HepG2 (cell line): ENCODE measurements at regions not wholly inside any gene's neighbourhood (a gene's known extent, or its start where the extent isn't known, plus 50 kb on each side); places are given as distances from the start of the nearest gene placed in this dataset.

Experiments used
- ATAC-seq: fragments of 200-7000 bp; cut with Tn5 transposase; 3 replicates; pipeline ENCODE4 v1.9.1; 2020; ENCODE audit warnings: mild to moderate bottlenecking, moderate library complexity
- BruUV-seq: library from RNA; stranded (reverse); fragments of 400-500 nt; replicated peaks from 2 replicates; lab custom pipeline; 2021; lab: Mats Ljungman, UMichigan
- CTCF ChIA-PET: fragments of 300-600 bp; formaldehyde crosslinking; extraction: SDS; loops from one replicate; lab custom pipeline; 2021; ENCODE audit warnings: low total read pairs, inconsistent platforms, low intra/inter-chr PET ratio; lab: Yijun Ruan, JAX
- POLR2A ChIA-PET: fragments of 350-600 bp; sonication (Branson Sonifier 250); formaldehyde crosslinking; loops from one replicate; lab custom pipeline; 2020; ENCODE audit warnings: antibody characterized with exemption, inconsistent platforms; lab: Yijun Ruan, JAX
- DNase-seq: peaks from one replicate; pipeline ENCODE4 v3.0.0-alpha.2; 2015; ENCODE audit warnings: low spot score
- FAIRE-seq: peaks from 3 replicates; lab custom pipeline; 2011; peaks lifted over from hg19 to GRCh38; lab: Jason Lieb, UNC
- H2AFZ ChIP-seq: one replicate; pipeline ENCODE4 v1.6.1; 2011; ENCODE audit warnings: low read length, inconsistent platforms
- H3K27ac ChIP-seq: fragments of 300-600 bp; 3 replicates; pipeline ENCODE4 v1.8.0; 2011; ENCODE audit warnings: mixed run types, mild to moderate bottlenecking, mixed read lengths, low read length, inconsistent platforms; ENCODE audit not compliant: insufficient read depth; ENCODE audit errors: extremely low read length
- H3K27me3 ChIP-seq, 2 experiments: fragments of 200-600 bp in 1 of 2; 2 replicates in 1 of 2; 3 replicates in 1 of 2; pipeline versions ENCODE4 v1.6.0 to v1.8.0; 2011; ENCODE audit warnings: low read length in 2 of 2, mild to moderate bottlenecking in 2 of 2, moderate library complexity in 2 of 2, inconsistent platforms in 1 of 2; ENCODE audit not compliant: insufficient read depth in 2 of 2, control insufficient read depth in 1 of 2
- H3K36me3 ChIP-seq, 2 experiments: fragments of 200-600 bp in 1 of 2; replicated peaks in 1 of 2; 2 replicates in 1 of 2; 3 replicates in 1 of 2; pipeline versions ENCODE4 v1.5.1 to v1.8.0; 2011; ENCODE audit warnings: low read length in 2 of 2, inconsistent platforms in 1 of 2; ENCODE audit not compliant: insufficient read depth in 2 of 2, control insufficient read depth in 1 of 2
- H3K4me1 ChIP-seq: 2 replicates; pipeline ENCODE4 v1.5.1; 2012; ENCODE audit warnings: low read length, inconsistent platforms; ENCODE audit not compliant: insufficient read depth
- H3K4me2 ChIP-seq: 2 replicates; pipeline ENCODE4 v1.6.0; 2011; ENCODE audit warnings: low read depth, low read length, inconsistent platforms
- H3K4me3 ChIP-seq, 3 experiments: fragments of 200-600 bp in 1 of 3; sonication (generic), shearing (Covaris generic) in 1 of 3; replicated peaks in 1 of 3; 2 replicates each; pipeline ENCODE4 v1.5.1; 2011 to 2016; ENCODE audit warnings: low read length in 3 of 3, inconsistent platforms in 2 of 3, low read depth in 2 of 3, mild to moderate bottlenecking in 2 of 3, control low read depth in 1 of 3, mixed read lengths in 1 of 3; ENCODE audit not compliant: insufficient read depth in 1 of 3
- H3K79me2 ChIP-seq: one replicate; pipeline ENCODE4 v1.6.1; 2011; ENCODE audit warnings: low read length, inconsistent platforms; ENCODE audit not compliant: insufficient read depth
- H3K9ac ChIP-seq: 2 replicates; pipeline ENCODE4 v1.6.0; 2011; ENCODE audit warnings: mild to moderate bottlenecking, low read depth, low read length, inconsistent platforms; ENCODE audit not compliant: insufficient read depth
- H3K9me3 ChIP-seq: 2 replicates; pipeline ENCODE4 v1.5.1; 2012; ENCODE audit warnings: mild to moderate bottlenecking, low read length
- H4K20me1 ChIP-seq: 2 replicates; pipeline ENCODE4 v1.6.0; 2011; ENCODE audit warnings: inconsistent platforms, mild to moderate bottlenecking, low read length, moderate library complexity; ENCODE audit not compliant: insufficient read depth
- FOXM1 ChIP-seq: sonication (generic); formaldehyde crosslinking; IDR thresholded peaks from 2 replicates; pipeline ENCODE4 v1.5.0; 2020; ENCODE audit warnings: missing genetic modification reagents
- GPN1 ChIP-seq: sonication (generic); formaldehyde crosslinking; IDR thresholded peaks from 2 replicates; pipeline ENCODE4 v1.5.1; 2020; ENCODE audit warnings: missing genetic modification reagents, borderline replicate concordance
- HOXA3 ChIP-seq: sonication (generic); formaldehyde crosslinking; IDR thresholded peaks from 2 replicates; pipeline ENCODE4 v1.5.0; 2020; ENCODE audit warnings: missing genetic modification reagents
- LCORL ChIP-seq, 2 experiments: fragments of 450-650 bp in 1 of 2; sonication (generic) in 1 of 2; formaldehyde crosslinking in 1 of 2; IDR thresholded peaks; 2 replicates each; pipeline versions ENCODE4 v1.5.0 to v1.6.1; 2017 to 2020; ENCODE audit warnings: antibody characterized with exemption in 1 of 2, missing genetic modification reagents in 1 of 2
- MEF2D ChIP-seq: sonication (generic); formaldehyde crosslinking; IDR thresholded peaks from 2 replicates; pipeline ENCODE4 v1.5.1; 2020; ENCODE audit warnings: mild to moderate bottlenecking, missing genetic modification reagents
- PLRG1 ChIP-seq: fragments of 450-650 bp; conservative IDR thresholded peaks from 2 replicates; pipeline ENCODE4 v1.6.1; 2016
- PPARG ChIP-seq: conservative IDR thresholded peaks from 2 replicates; pipeline ENCODE4 v1.6.1; 2016; ENCODE audit warnings: missing biosample characterization, missing genetic modification reagents
- RFXAP ChIP-seq: sonication (generic); formaldehyde crosslinking; IDR thresholded peaks from 2 replicates; pipeline ENCODE4 v1.4.0; 2020; ENCODE audit warnings: missing genetic modification reagents, borderline replicate concordance
- SSRP1 ChIP-seq: IDR thresholded peaks from 2 replicates; pipeline ENCODE4 v1.6.1; 2016; ENCODE audit warnings: control low read depth
- XBP1 ChIP-seq: sonication (generic); formaldehyde crosslinking; IDR thresholded peaks from 2 replicates; pipeline ENCODE4 v1.5.0; 2020; ENCODE audit warnings: missing genetic modification reagents
- ZFP82 ChIP-seq: sonication (generic); formaldehyde crosslinking; IDR thresholded peaks from 2 replicates; pipeline ENCODE4 v1.5.1; 2020; ENCODE audit warnings: mild to moderate bottlenecking, missing genetic modification reagents, borderline replicate concordance
- ZNF235 ChIP-seq: sonication (generic); formaldehyde crosslinking; IDR thresholded peaks from 2 replicates; pipeline ENCODE4 v1.8.1; 2023; ENCODE audit warnings: mild to moderate bottlenecking, missing genetic modification reagents, borderline replicate concordance
- ZNF34 ChIP-seq: sonication (generic); formaldehyde crosslinking; IDR thresholded peaks from 2 replicates; pipeline ENCODE4 v1.4.0; 2020; ENCODE audit warnings: mild to moderate bottlenecking, missing genetic modification reagents, borderline replicate concordance
- ZNF572 ChIP-seq: sonication (generic); formaldehyde crosslinking; IDR thresholded peaks from 2 replicates; pipeline ENCODE4 v1.5.1; 2020; ENCODE audit warnings: mild to moderate bottlenecking, missing genetic modification reagents
- ZNF709 ChIP-seq: sonication (generic); formaldehyde crosslinking; IDR thresholded peaks from 2 replicates; pipeline ENCODE4 v1.5.0; 2020; ENCODE audit warnings: mild to moderate bottlenecking, missing genetic modification reagents
- ZSCAN20 ChIP-seq: sonication (generic); formaldehyde crosslinking; IDR thresholded peaks from 2 replicates; pipeline ENCODE4 v1.4.0; 2020; ENCODE audit warnings: missing genetic modification reagents, mild to moderate bottlenecking, borderline replicate concordance
- WGBS: methylation state at CpG from one replicate; pipeline ENCODE4 v1.1.6; 2017; ENCODE audit warnings: low lambda C conversion rate; 5-methylcytosine and 5-hydroxymethylcytosine counted together
- in situ Hi-C: cut with HindIII; loops from 2 replicates; pipeline ENCODE4 v1.10.0; 2017; ENCODE audit warnings: low pct_unique_long_range_greater_than_20kb; ENCODE audit not compliant: extremely low pct_ligation_motif_present
- intact Hi-C: fragments of 100-400 bp; cut with micrococcal nuclease; formaldehyde crosslinking; loops from one replicate; pipeline ENCODE4 v1.10.0; 2022; ENCODE audit not compliant: unreplicated experiment
- TF ChIP-seq, protein P1 (sequence below): sonication (generic); formaldehyde crosslinking; IDR thresholded peaks from 2 replicates; pipeline ENCODE4 v1.5.0; 2020; ENCODE audit warnings: missing genetic modification reagents, mild to moderate bottlenecking, borderline replicate concordance
- TF ChIP-seq, protein P2 (sequence below): sonication (generic); formaldehyde crosslinking; IDR thresholded peaks from 2 replicates; pipeline ENCODE4 v1.4.0; 2020; ENCODE audit warnings: mild to moderate bottlenecking, missing genetic modification reagents

DNA sequence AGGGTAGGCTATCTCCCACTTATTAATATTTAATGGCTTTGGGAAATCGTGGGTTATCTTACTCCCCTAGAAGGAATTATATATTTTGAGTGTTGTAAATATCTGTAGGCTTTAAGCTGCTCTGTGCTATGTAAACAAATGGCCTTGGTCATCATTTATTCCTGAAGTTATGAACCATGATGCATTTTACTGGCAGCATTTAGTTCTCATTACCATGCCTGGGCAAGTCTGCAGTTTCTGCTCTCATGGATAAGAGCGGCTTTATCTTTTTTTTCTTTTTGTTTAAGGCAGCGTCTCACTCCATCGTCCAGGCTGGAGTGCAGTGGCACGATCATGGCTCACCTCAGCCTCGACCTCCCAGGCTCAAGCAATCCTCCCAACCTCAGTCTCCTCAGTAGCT is 156.1 kb downstream of the IRS2 start:
- intact Hi-C loops: no loop called here
- Histone ChIP-seq H2AFZ (no peak overlapping the region), H3K4me3 (no peak overlapping the region), H3K4me2 (no peak overlapping the region), H3K9ac (no peak overlapping the region), H3K79me2 (no peaks in the 10 kb centered on the region), H3K9me3 (peaks cover 23% of the 10 kb centered on the region)
- POLR2A ChIA-PET: no interaction called here
- no TSS peak for BruUV-seq
- in situ Hi-C loops: no loop called here
- WGBS: 36% methylated on average over 6 of the region's 6 CpGs
- DNase-seq: no peak
- ATAC-seq: no peak
- TF ChIP-seq FOXM1 (CRISPR knock-in tag) (no peak), LCORL (IDR thresholded peaks at IDR 0.05) (no peak), LCORL (CRISPR knock-in tag; IDR thresholded peaks at IDR 0.05) (no peak), SSRP1 (CRISPR knock-in tag) (no peak), MEF2D (no peak), PLRG1 (no peak), ZNF572 (CRISPR knock-in tag) (no peak), XBP1 (CRISPR knock-in tag) (no peak), ZFP82 (no peak), HOXA3 (CRISPR knock-in tag) (no peak), ZNF709 (no peak)
- TF ChIP-seq, all 625 proteins: peak for 0
- Histone ChIP-seq H3K36me3 (no peaks in the 10 kb centered on the region), H3K27me3 (no peaks in the 10 kb centered on the region; a peak in 1 of 5 replicates), H3K27ac (no peak overlapping the region), H3K4me1 (no peaks in the 10 kb centered on the region), H4K20me1 (no peaks in the 10 kb centered on the region)
- CTCF ChIA-PET: no interaction called here
- no peak for FAIRE-seq

DNA sequence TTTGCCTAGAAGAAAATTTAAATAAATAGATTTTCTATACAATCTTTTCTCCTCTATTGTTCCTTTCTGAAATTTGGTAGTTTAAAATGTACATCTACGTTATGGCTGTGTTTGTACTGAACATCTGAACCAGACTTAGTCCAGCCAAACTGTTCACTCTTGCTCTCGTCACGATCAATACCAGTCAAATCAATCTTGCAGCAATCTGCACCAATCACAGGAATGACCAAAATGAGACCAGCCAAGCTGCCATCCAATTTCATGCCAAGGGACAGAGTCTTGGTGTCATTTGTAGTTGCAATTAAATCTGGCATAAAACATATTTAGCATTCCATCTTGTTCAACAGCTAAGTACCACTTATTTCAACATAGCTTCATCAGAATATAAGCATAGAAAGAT is 156.6 kb downstream of the IRS2 start:
- Histone ChIP-seq H2AFZ (no peak overlapping the region), H4K20me1 (no peaks in the 10 kb centered on the region), H3K9ac (no peak overlapping the region), H3K4me2 (no peak overlapping the region), H3K27ac (no peak overlapping the region), H3K9me3 (peaks cover 18% of the 10 kb centered on the region), H3K27me3 (no peaks in the 10 kb centered on the region; a peak in 1 of 5 replicates), H3K79me2 (no peaks in the 10 kb centered on the region), H3K4me1 (no peaks in the 10 kb centered on the region), H3K4me3 (no peak overlapping the region), H3K36me3 (no peaks in the 10 kb centered on the region)
- in situ Hi-C loops: no loop called here
- 1% methylated on average over 3 of the region's 3 CpGs for WGBS
- ATAC-seq (no peak), DNase-seq (no peak), FAIRE-seq (no peak)
- POLR2A ChIA-PET: no interaction called here
- no TSS peak for BruUV-seq
- intact Hi-C loops: no loop called here
- CTCF ChIA-PET: no interaction called here
- TF ChIP-seq PPARG (CRISPR knock-in tag): no peak
- TF ChIP-seq, protein P1, sequence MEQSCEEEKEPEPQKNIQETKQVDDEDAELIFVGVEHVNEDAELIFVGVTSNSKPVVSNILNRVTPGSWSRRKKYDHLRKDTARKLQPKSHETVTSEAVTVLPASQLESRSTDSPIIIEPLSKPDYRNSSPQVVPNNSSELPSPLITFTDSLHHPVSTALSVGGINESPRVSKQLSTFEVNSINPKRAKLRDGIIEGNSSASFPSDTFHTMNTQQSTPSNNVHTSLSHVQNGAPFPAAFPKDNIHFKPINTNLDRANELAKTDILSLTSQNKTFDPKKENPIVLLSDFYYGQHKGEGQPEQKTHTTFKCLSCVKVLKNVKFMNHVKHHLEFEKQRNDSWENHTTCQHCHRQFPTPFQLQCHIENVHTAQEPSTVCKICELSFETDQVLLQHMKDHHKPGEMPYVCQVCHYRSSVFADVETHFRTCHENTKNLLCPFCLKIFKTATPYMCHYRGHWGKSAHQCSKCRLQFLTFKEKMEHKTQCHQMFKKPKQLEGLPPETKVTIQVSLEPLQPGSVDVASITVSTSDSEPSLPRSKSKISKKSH (CRISPR knock-in tag): no peak
- TF ChIP-seq GPN1 (CRISPR knock-in tag): no peak
- no peak for TF ChIP-seq ZSCAN20 (CRISPR knock-in tag)
- TF ChIP-seq RFXAP (CRISPR knock-in tag): no peak
- TF ChIP-seq, protein P2, sequence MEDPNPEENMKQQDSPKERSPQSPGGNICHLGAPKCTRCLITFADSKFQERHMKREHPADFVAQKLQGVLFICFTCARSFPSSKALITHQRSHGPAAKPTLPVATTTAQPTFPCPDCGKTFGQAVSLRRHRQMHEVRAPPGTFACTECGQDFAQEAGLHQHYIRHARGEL: no peak
- no peak for TF ChIP-seq ZNF235 (CRISPR knock-in tag)
- TF ChIP-seq ZNF34 (CRISPR knock-in tag): no peak
